IPS DF 6.9 (cell line): ENCODE measurements at regions not wholly inside any gene's neighbourhood (a gene's known extent, or its start where the extent isn't known, plus 50 kb on each side); places are given as distances from the start of the nearest gene placed in this dataset.

Experiments
- DNase-seq: peaks from one replicate; pipeline ENCODE4 v3.0.0-alpha.2; 2013; ENCODE audit warnings: low read depth, low spot score
- H3K27ac ChIP-seq: one replicate; pipeline ENCODE4 v1.5.1; 2013; ENCODE audit warnings: low read length, control low read depth
- H3K27me3 ChIP-seq: 2 replicates; pipeline ENCODE4 v1.6.1; 2013; ENCODE audit warnings: mild to moderate bottlenecking, low read length; ENCODE audit not compliant: control insufficient read depth, insufficient read depth
- H3K36me3 ChIP-seq: 2 replicates; pipeline ENCODE4 v1.6.1; 2013; ENCODE audit warnings: low read length; ENCODE audit not compliant: control insufficient read depth, insufficient read depth
- H3K4me1 ChIP-seq: 2 replicates; pipeline ENCODE4 v1.6.1; 2013; ENCODE audit warnings: low read length; ENCODE audit not compliant: control insufficient read depth, insufficient read depth
- H3K4me3 ChIP-seq: 2 replicates; pipeline ENCODE4 v1.5.1; 2013; ENCODE audit warnings: mild to moderate bottlenecking, low read length
- H3K9me3 ChIP-seq: 2 replicates; pipeline ENCODE4 v1.6.1; 2013; ENCODE audit warnings: low read length, inconsistent platforms; ENCODE audit not compliant: control insufficient read depth, insufficient read depth
- WGBS: extraction: QIAGEN DNeasy Blood & Tissue Kit; methylation state at CpG from one replicate; pipeline ENCODE4 v1.1.7; 2013; ENCODE audit warnings: mixed read lengths, missing lambda C conversion rate; ENCODE audit not compliant: insufficient read length, insufficient coverage; 5-methylcytosine and 5-hydroxymethylcytosine counted together

- no peak for DNase-seq
- H3K27me3 ChIP-seq: peaks cover 69% of the 10 kb centered on the region
- peaks cover 2% of the 10 kb centered on the region; the same call in 1 of the 2 replicates for H3K4me1 ChIP-seq
- no peaks in the 10 kb centered on the region for H3K9me3 ChIP-seq
- no CpG with 5 or more reads among the region's 51 CpGs for WGBS
- no peaks in the 10 kb centered on the region for H3K36me3 ChIP-seq
- peak overlapping the region; percentile 7; the same call in 1 of the 2 replicates for H3K4me3 ChIP-seq
- no peak overlapping the region for H3K27ac ChIP-seq
These were observed 180.0 kb downstream of the TBXT start for GRCh38 chr6:165987483-165988301.

- DNase-seq: no peak
- H3K4me3 ChIP-seq: peak overlapping the region; percentile 4; the same call in 1 of the 2 replicates
- no peaks in the 10 kb centered on the region for H3K36me3 ChIP-seq
- peaks cover 68% of the 10 kb centered on the region for H3K27me3 ChIP-seq
- H3K27ac ChIP-seq: no peak overlapping the region
- WGBS: no CpG with 5 or more reads among the region's 27 CpGs
- no peaks in the 10 kb centered on the region for H3K9me3 ChIP-seq
- H3K4me1 ChIP-seq: peaks cover 2% of the 10 kb centered on the region; the same call in 1 of the 2 replicates
These were observed 180.7 kb downstream of the TBXT start for GRCh38 chr6:165986914-165987482.

- Histone ChIP-seq H3K36me3 (no peaks in the 10 kb centered on the region), H3K4me1 (peaks cover 2% of the 10 kb centered on the region; the same call in 1 of the 2 replicates), H3K9me3 (no peaks in the 10 kb centered on the region), H3K27me3 (peaks cover 62% of the 10 kb centered on the region), H3K27ac (no peak overlapping the region), H3K4me3 (peak overlapping the region; percentile 18; the same call in 1 of the 2 replicates)
- no CpG with 5 or more reads among the region's 8 CpGs for WGBS
- no peak for DNase-seq
These were observed 181.2 kb downstream of the TBXT start for GRCh38 chr6:165986311-165986913.

- H3K4me3 ChIP-seq: peak overlapping the region; percentile 18; the same call in 1 of the 2 replicates
- H3K4me1 ChIP-seq: peaks cover 2% of the 10 kb centered on the region; the same call in 1 of the 2 replicates
- no peak for DNase-seq
- H3K27ac ChIP-seq: no peak overlapping the region
- peaks cover 57% of the 10 kb centered on the region for H3K27me3 ChIP-seq
- no peaks in the 10 kb centered on the region for H3K36me3 ChIP-seq
- no CpG with 5 or more reads among the region's 14 CpGs for WGBS
- no peaks in the 10 kb centered on the region for H3K9me3 ChIP-seq
These were observed 181.8 kb downstream of the TBXT start for GRCh38 chr6:165985806-165986299.

GRCh38 chr6:165985281-165985805 is 182.3 kb downstream of the TBXT start:
- peaks cover 52% of the 10 kb centered on the region for H3K27me3 ChIP-seq
- H3K27ac ChIP-seq: no peak overlapping the region
- no CpG with 5 or more reads among the region's 7 CpGs for WGBS

GRCh38 chr6:165984729-165985275 is 182.8 kb downstream of the TBXT start:
- H3K27ac ChIP-seq: no peak overlapping the region
- no peak overlapping the region for H3K4me3 ChIP-seq
- H3K4me1 ChIP-seq: peaks cover 2% of the 10 kb centered on the region; the same call in 1 of the 2 replicates
- no peak for DNase-seq
- H3K36me3 ChIP-seq: no peaks in the 10 kb centered on the region
- H3K27me3 ChIP-seq: peaks cover 46% of the 10 kb centered on the region
- H3K9me3 ChIP-seq: no peaks in the 10 kb centered on the region
- WGBS: no CpG with 5 or more reads among the region's 11 CpGs

More at GRCh38 chr6:165985281-165985805, 182.3 kb downstream of the TBXT start:
- Histone ChIP-seq H3K36me3 (no peaks in the 10 kb centered on the region), H3K4me1 (peaks cover 2% of the 10 kb centered on the region; the same call in 1 of the 2 replicates), H3K9me3 (no peaks in the 10 kb centered on the region), H3K4me3 (no peak overlapping the region)
- DNase-seq: no peak

- H3K4me1 ChIP-seq: no peaks in the 10 kb centered on the region; the same call in 1 of the 2 replicates
- DNase-seq: no peak
- H3K27me3 ChIP-seq: peaks cover 33% of the 10 kb centered on the region
- WGBS: no CpG with 5 or more reads among the region's 9 CpGs
- no peak overlapping the region for H3K27ac ChIP-seq
- H3K36me3 ChIP-seq: no peaks in the 10 kb centered on the region
- no peak overlapping the region for H3K4me3 ChIP-seq
- H3K9me3 ChIP-seq: no peaks in the 10 kb centered on the region
These were observed 184.3 kb downstream of the TBXT start for GRCh38 chr6:165983112-165984072.

GRCh38 chr6:165978476-165978875 is 189.2 kb downstream of the TBXT start:
- H3K9me3 ChIP-seq: no peaks in the 10 kb centered on the region
- no peak overlapping the region for H3K4me3 ChIP-seq
- no peaks in the 10 kb centered on the region for H3K36me3 ChIP-seq
- no peaks in the 10 kb centered on the region for H3K4me1 ChIP-seq
- H3K27ac ChIP-seq: no peak overlapping the region
- H3K27me3 ChIP-seq: no peaks in the 10 kb centered on the region
- WGBS: no CpG with 5 or more reads among the region's 3 CpGs
- no peak for DNase-seq

GRCh38 chr6:165976684-165977083 is 191.0 kb downstream of the TBXT start:
- DNase-seq: no peak
- Histone ChIP-seq H3K36me3 (no peaks in the 10 kb centered on the region), H3K27me3 (no peaks in the 10 kb centered on the region), H3K9me3 (no peaks in the 10 kb centered on the region), H3K4me3 (no peak overlapping the region), H3K27ac (no peak overlapping the region), H3K4me1 (no peaks in the 10 kb centered on the region; the same call in 1 of the 2 replicates)
- WGBS: no CpG with 5 or more reads among the region's 7 CpGs
